Prostate gland (tissue), 2 donors: ENCODE measurements at regions not wholly inside any gene's neighbourhood (a gene's known extent, or its start where the extent isn't known, plus 50 kb on each side); places are given as distances from the start of the nearest gene placed in this dataset.

Experiments
- POLR2A ChIP-seq: fragments of 450-650 bp; IDR thresholded peaks from one replicate; pipeline ENCODE4 v1.6.1; 2016; ENCODE audit warnings: antibody characterized with exemption, mild to moderate bottlenecking
- TF ChIP-seq, protein P1 (sequence below), 4 experiments: fragments of 200-600 bp in 2 of 4; fragments of 450-650 bp in 2 of 4; sonication (generic) in 2 of 4; IDR thresholded peaks; 1 replicate in 3 of 4; 2 replicates in 1 of 4; pipeline ENCODE4 v1.5.1; 2016 to 2019; ENCODE audit warnings: antibody characterized with exemption in 4 of 4, mild to moderate bottlenecking in 2 of 4, moderate library complexity in 2 of 4

DNA sequence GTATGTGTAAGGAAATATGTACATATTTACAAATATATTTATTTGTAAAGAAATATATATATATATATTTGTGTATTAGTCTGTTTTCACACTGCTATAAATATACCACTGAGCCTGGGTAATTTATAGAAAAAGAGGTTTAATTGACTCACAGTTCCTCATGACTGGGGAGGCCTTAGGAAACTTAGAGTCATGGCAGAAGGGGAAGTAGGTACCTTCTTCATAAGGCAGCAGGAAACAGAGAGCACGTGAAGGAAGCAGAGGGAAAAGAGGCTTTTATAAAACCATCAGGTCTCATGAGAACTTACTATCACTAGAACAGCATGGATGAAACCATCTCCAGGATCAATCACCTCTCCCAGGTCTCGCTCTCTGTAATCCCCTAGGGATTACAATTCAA is 644.5 kb upstream of the HS3ST5 start:
- TF ChIP-seq POLR2A: no peak
- TF ChIP-seq, protein P1, sequence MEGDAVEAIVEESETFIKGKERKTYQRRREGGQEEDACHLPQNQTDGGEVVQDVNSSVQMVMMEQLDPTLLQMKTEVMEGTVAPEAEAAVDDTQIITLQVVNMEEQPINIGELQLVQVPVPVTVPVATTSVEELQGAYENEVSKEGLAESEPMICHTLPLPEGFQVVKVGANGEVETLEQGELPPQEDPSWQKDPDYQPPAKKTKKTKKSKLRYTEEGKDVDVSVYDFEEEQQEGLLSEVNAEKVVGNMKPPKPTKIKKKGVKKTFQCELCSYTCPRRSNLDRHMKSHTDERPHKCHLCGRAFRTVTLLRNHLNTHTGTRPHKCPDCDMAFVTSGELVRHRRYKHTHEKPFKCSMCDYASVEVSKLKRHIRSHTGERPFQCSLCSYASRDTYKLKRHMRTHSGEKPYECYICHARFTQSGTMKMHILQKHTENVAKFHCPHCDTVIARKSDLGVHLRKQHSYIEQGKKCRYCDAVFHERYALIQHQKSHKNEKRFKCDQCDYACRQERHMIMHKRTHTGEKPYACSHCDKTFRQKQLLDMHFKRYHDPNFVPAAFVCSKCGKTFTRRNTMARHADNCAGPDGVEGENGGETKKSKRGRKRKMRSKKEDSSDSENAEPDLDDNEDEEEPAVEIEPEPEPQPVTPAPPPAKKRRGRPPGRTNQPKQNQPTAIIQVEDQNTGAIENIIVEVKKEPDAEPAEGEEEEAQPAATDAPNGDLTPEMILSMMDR (IDR thresholded peaks at IDR 0.05): no peak
